Kidney (tissue), 13 donors: ENCODE measurements at regions not wholly inside any gene's neighbourhood (a gene's known extent, or its start where the extent isn't known, plus 50 kb on each side); places are given as distances from the start of the nearest gene placed in this dataset.

Experiments
- DNase-seq, 5 donors: peaks; one replicate each; pipeline ENCODE4 v3.0.0-alpha.2; 2013 to 2020
- FAIRE-seq: peaks from 2 replicates; lab custom pipeline; 2012; peaks lifted over from hg19 to GRCh38; lab: Jason Lieb, UNC
- H3K27ac ChIP-seq, 2 donors: one replicate each; pipeline ENCODE4 v1.7.0; 2013; ENCODE audit warnings: low read depth in 2 of 2, low read length in 2 of 2, inconsistent platforms in 1 of 2
- H3K27me3 ChIP-seq: one replicate; pipeline ENCODE4 v1.7.1; 2013; ENCODE audit warnings: low read length, inconsistent platforms; ENCODE audit not compliant: control insufficient read depth, insufficient read depth
- H3K36me3 ChIP-seq, 3 donors: one replicate each; pipeline versions ENCODE4 v1.7.0 to v1.7.1; 2013; ENCODE audit warnings: low read length in 3 of 3, control low read depth in 1 of 3, inconsistent platforms in 1 of 3; ENCODE audit not compliant: insufficient read depth in 3 of 3, control insufficient read depth in 2 of 3
- H3K4me1 ChIP-seq, 3 donors: one replicate each; pipeline versions ENCODE4 v1.7.0 to v1.7.1; 2013; ENCODE audit warnings: low read length in 3 of 3, inconsistent platforms in 1 of 3, low read depth in 1 of 3; ENCODE audit not compliant: control insufficient read depth in 2 of 3, insufficient read depth in 2 of 3
- H3K4me3 ChIP-seq, 3 donors: one replicate each; pipeline versions ENCODE4 v1.7.0 to v1.8.1; 2013; ENCODE audit warnings: low read length in 3 of 3, control low read depth in 1 of 3, inconsistent platforms in 1 of 3
- H3K9ac ChIP-seq, 3 donors: one replicate each; pipeline versions ENCODE4 v1.7.0 to v1.7.1; 2013; ENCODE audit warnings: low read length in 3 of 3, control low read depth in 1 of 3, inconsistent platforms in 1 of 3
- H3K9me3 ChIP-seq, 3 donors: one replicate each; pipeline versions ENCODE4 v1.7.0 to v1.7.1; 2013; ENCODE audit warnings: low read length in 3 of 3, control low read depth in 1 of 3, inconsistent platforms in 1 of 3; ENCODE audit not compliant: control insufficient read depth in 2 of 3, insufficient read depth in 1 of 3
- intact Hi-C: fragments of 100-400 bp; cut with DNase I; formaldehyde crosslinking; loops from one replicate; pipeline ENCODE4 v1.11.1; 2022
- TF ChIP-seq, protein P1 (sequence below): IDR thresholded peaks from 3 replicates; pipeline ENCODE4 v1.5.1; 2012; ENCODE audit warnings: mild to moderate bottlenecking, moderate library complexity, borderline replicate concordance; ENCODE audit not compliant: insufficient read depth; ENCODE audit errors: extremely low read depth
- donor health status: control.
- donor health status: control.
- donor health status: control.
- donor health status: control.
- donor health status: control.
- donor health status: DM: yes; HTN: yes; CAD: no.
- donor health status: Normal renal cell carcinoma (clear cell type).

DNA sequence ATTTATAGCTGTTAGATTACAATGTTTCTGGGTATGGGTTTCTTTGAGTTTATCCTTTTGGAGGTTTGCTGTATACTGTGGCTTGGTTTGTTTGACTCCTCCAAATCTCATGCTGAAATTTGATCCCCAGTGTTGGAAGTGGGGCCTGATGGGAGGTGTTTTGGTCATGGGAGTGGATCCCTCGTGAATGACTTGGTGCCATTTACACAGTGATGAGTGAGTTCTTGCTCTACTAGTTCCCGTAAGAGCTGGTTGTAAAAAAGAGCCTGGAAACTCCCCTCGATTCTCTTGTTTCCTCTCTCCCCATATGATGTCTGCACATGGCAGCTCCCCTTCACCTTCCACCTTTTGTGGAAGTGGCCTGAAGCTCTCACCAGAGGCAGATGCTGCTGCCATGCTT lies 324.1 kb downstream of the C7orf25 start:
- no peaks in the 10 kb centered on the region for H3K4me1 ChIP-seq
- intact Hi-C loops: no loop called here
- peaks cover 0 to 8% (median 0%) of the 10 kb centered on the region in 3 donors for H3K9me3 ChIP-seq
- no peaks in the 10 kb centered on the region for H3K27me3 ChIP-seq
- peak in 3 of 5 donors; percentile 29 to 40 (median 39) for DNase-seq
- no peak for FAIRE-seq
- no peak overlapping the region for H3K27ac ChIP-seq
- TF ChIP-seq, protein P1, sequence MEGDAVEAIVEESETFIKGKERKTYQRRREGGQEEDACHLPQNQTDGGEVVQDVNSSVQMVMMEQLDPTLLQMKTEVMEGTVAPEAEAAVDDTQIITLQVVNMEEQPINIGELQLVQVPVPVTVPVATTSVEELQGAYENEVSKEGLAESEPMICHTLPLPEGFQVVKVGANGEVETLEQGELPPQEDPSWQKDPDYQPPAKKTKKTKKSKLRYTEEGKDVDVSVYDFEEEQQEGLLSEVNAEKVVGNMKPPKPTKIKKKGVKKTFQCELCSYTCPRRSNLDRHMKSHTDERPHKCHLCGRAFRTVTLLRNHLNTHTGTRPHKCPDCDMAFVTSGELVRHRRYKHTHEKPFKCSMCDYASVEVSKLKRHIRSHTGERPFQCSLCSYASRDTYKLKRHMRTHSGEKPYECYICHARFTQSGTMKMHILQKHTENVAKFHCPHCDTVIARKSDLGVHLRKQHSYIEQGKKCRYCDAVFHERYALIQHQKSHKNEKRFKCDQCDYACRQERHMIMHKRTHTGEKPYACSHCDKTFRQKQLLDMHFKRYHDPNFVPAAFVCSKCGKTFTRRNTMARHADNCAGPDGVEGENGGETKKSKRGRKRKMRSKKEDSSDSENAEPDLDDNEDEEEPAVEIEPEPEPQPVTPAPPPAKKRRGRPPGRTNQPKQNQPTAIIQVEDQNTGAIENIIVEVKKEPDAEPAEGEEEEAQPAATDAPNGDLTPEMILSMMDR: no peak
- H3K36me3 ChIP-seq: no peaks in the 10 kb centered on the region
- H3K4me3 ChIP-seq: no peak overlapping the region
- no peak overlapping the region for H3K9ac ChIP-seq

DNA sequence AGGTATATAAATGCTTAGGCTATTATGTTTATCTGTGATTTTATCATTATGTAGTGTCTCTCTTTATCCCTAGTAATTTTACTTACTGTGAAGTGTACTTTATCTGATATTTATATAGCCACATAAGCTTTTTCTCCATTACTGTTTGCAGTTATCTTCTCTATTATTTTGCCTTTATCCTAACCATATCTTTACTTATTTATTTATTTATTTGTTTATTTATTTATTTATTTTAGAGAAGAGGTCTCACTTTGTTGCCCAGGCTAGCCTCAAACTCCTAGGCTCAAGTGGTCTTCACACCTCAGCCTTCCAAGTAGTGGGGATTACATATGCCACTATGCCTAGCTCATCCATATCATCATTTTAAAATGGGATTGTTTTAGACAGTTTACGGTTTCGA lies 331.8 kb downstream of the C7orf25 start:
- FAIRE-seq: no peak
- DNase-seq: no peak
- Histone ChIP-seq H3K9me3 (peaks cover 0 to 12% (median 0%) of the 10 kb centered on the region in 3 donors), H3K27me3 (no peaks in the 10 kb centered on the region), H3K4me1 (no peaks in the 10 kb centered on the region), H3K27ac (no peak overlapping the region), H3K36me3 (no peaks in the 10 kb centered on the region), H3K9ac (no peak overlapping the region), H3K4me3 (no peak overlapping the region)
- TF ChIP-seq, protein P1: no peak
- intact Hi-C loops: no loop called here

DNA sequence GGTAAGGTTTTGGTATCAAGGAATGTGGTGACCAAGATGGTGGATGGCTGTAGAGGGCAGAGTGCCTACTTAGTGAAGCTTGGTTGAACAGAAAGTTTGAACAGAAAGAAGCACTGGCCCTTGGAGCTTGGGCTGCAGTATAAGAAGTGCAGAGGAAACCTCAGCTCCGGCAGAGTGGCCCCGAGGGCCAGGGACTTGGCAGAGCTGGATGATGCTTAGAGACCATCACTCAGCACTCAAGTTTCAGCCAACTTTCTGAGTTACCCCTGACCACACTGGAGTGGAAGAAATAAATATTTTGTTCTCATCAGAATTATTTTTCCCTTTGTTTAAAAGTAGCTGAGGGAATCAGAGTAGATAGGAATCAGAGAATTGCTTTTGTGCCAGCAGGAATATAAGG lies 336.7 kb downstream of the C7orf25 start:
- FAIRE-seq (no peak), DNase-seq (no peak)
- H3K9ac ChIP-seq: no peak overlapping the region
- peaks cover 0 to 12% (median 0%) of the 10 kb centered on the region in 3 donors for H3K9me3 ChIP-seq
- TF ChIP-seq, protein P1: no peak
- no peaks in the 10 kb centered on the region for H3K36me3 ChIP-seq
- H3K27me3 ChIP-seq: no peaks in the 10 kb centered on the region
- no peaks in the 10 kb centered on the region for H3K4me1 ChIP-seq
- no peak overlapping the region for H3K4me3 ChIP-seq
- intact Hi-C loops: no loop called here
- no peak overlapping the region for H3K27ac ChIP-seq

DNA sequence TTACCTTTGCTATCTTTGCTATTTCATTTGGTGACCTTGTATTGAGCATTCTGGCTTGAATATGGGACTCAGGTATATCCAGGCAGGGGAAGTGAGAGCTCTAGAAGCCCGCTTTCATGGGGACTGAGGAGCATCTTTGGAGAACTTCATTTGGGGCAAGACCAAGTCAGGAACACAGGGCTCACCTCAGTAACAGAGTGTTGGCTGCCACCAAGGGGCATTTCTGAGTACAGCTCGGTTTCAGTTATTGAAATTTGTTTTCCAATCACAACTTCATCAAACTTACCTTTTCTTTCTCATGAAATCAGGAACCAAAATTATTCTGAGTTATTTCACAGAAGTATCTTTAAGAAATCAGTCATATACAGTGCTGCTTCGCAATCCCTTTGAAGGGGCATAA lies 337.2 kb downstream of the C7orf25 start:
- no peak for FAIRE-seq
- Histone ChIP-seq H3K27ac (no peak overlapping the region), H3K27me3 (no peaks in the 10 kb centered on the region), H3K4me3 (no peak overlapping the region), H3K9ac (no peak overlapping the region), H3K9me3 (peaks cover 0 to 10% (median 0%) of the 10 kb centered on the region in 3 donors), H3K36me3 (no peaks in the 10 kb centered on the region), H3K4me1 (no peaks in the 10 kb centered on the region)
- TF ChIP-seq, protein P1: no peak
- intact Hi-C loops: no loop called here
- peak in 1 of 5 donors; percentile 14 for DNase-seq
